A673 (cell line): ENCODE measurements at regions not wholly inside any gene's neighbourhood (a gene's known extent, or its start where the extent isn't known, plus 50 kb on each side); places are given as distances from the start of the nearest gene placed in this dataset.

Experiments used
- BruUV-seq: library from RNA; stranded (reverse); fragments of 400-500 nt; replicated peaks from 2 replicates; lab custom pipeline; 2021; lab: Mats Ljungman, UMichigan
- CTCF ChIA-PET: fragments of 300-600 bp; sonication (Branson Sonifier 250); formaldehyde crosslinking; loops from one replicate; lab custom pipeline; 2022; ENCODE audit warnings: antibody characterized with exemption; lab: Charles Lee
- POLR2A ChIA-PET: fragments of 300-600 bp; sonication (Branson Sonifier 250); formaldehyde crosslinking; loops from one replicate; lab custom pipeline; 2022; ENCODE audit warnings: antibody characterized with exemption; ENCODE audit not compliant: low non-redundant PET; lab: Charles Lee
- DNase-seq: peaks from one replicate; pipeline ENCODE4 v3.0.0-alpha.2; 2015; ENCODE audit warnings: low spot score
- H3K27ac ChIP-seq: fragments of 200-600 bp; sonication (generic); 2 replicates; pipeline ENCODE4 v1.5.1; 2016; ENCODE audit warnings: mixed run types, low read depth, mild to moderate bottlenecking, mixed read lengths, antibody characterized with exemption, low read length; ENCODE audit not compliant: poor library complexity, severe bottlenecking
- H3K27me3 ChIP-seq: fragments of 200-600 bp; sonication (generic); replicated peaks from 2 replicates; pipeline ENCODE4 v1.6.1; 2017; ENCODE audit warnings: mixed run types, low read depth, mild to moderate bottlenecking, mixed read lengths, antibody characterized with exemption, low read length; ENCODE audit not compliant: insufficient read depth, poor library complexity
- H3K36me3 ChIP-seq: fragments of 200-600 bp; sonication (generic); 2 replicates; pipeline ENCODE4 v1.6.1; 2016; ENCODE audit warnings: mixed run types, mild to moderate bottlenecking, mixed read lengths, antibody characterized with exemption, low read length; ENCODE audit not compliant: insufficient read depth, poor library complexity, severe bottlenecking
- H3K4me1 ChIP-seq: fragments of 200-600 bp; sonication (generic); 2 replicates; pipeline ENCODE4 v1.6.1; 2017; ENCODE audit warnings: mixed run types, mild to moderate bottlenecking, mixed read lengths, antibody characterized with exemption, low read length; ENCODE audit not compliant: insufficient read depth, poor library complexity, severe bottlenecking
- H3K4me3 ChIP-seq: fragments of 200-600 bp; sonication (generic); 2 replicates; pipeline ENCODE4 v1.5.1; 2016; ENCODE audit warnings: low read depth, mixed run types, mild to moderate bottlenecking, mixed read lengths, low read length; ENCODE audit not compliant: poor library complexity, severe bottlenecking
- H3K9me3 ChIP-seq: fragments of 200-600 bp; sonication (generic); 2 replicates; pipeline ENCODE4 v1.6.1; 2016; ENCODE audit warnings: mixed run types, low read depth, mild to moderate bottlenecking, mixed read lengths, antibody characterized with exemption, low read length; ENCODE audit not compliant: poor library complexity, severe bottlenecking
- CTCF ChIP-seq: fragments of 300-800, 200-600 bp; sonication (generic); conservative IDR thresholded peaks from 2 replicates; pipeline ENCODE4 v1.5.1; 2017; ENCODE audit warnings: low read depth, mild to moderate bottlenecking, antibody characterized with exemption, low read length, moderate library complexity, mixed read lengths
- EZH2 ChIP-seq: fragments of 200-600 bp; sonication (generic); IDR thresholded peaks from 2 replicates; pipeline ENCODE4 v1.6.1; 2017; ENCODE audit warnings: borderline replicate concordance, low read depth, mild to moderate bottlenecking, mixed read lengths, antibody characterized with exemption, low read length; ENCODE audit not compliant: poor library complexity, severe bottlenecking
- intact Hi-C: fragments of 100-400 bp; cut with micrococcal nuclease; formaldehyde crosslinking; loops from one replicate; pipeline ENCODE4 v1.10.0; 2022; ENCODE audit not compliant: unreplicated experiment

- TF ChIP-seq CTCF (no peak), EZH2 (no peak)
- ChIA-PET CTCF (no interaction called here), POLR2A (no interaction called here)
- no TSS peak for BruUV-seq
- no peaks in the 10 kb centered on the region for H3K9me3 ChIP-seq
- no peaks in the 10 kb centered on the region for H3K4me1 ChIP-seq
- H3K4me3 ChIP-seq = no peak overlapping the region
- H3K27ac ChIP-seq = no peak overlapping the region
- no peaks in the 10 kb centered on the region for H3K27me3 ChIP-seq
- no peak for DNase-seq
- no peaks in the 10 kb centered on the region for H3K36me3 ChIP-seq
- intact Hi-C loops = no loop called here
Observed at GRCh38 chr15:93722165-93722564, 509.2 kb upstream of the MCTP2 start.

- TF ChIP-seq CTCF = no peak
- no peak for TF ChIP-seq EZH2
- Histone ChIP-seq H3K4me1 (no peaks in the 10 kb centered on the region), H3K27ac (no peak overlapping the region), H3K36me3 (no peaks in the 10 kb centered on the region), H3K9me3 (no peaks in the 10 kb centered on the region), H3K4me3 (no peak overlapping the region), H3K27me3 (no peaks in the 10 kb centered on the region)
- BruUV-seq = no TSS peak
- CTCF ChIA-PET = no interaction called here
- POLR2A ChIA-PET = no interaction called here
- intact Hi-C loops = no loop called here
- no peak for DNase-seq
Observed at GRCh38 chr15:93720607-93721006, 510.8 kb upstream of the MCTP2 start.

- CTCF ChIA-PET = no interaction called here
- H3K27me3 ChIP-seq = no peaks in the 10 kb centered on the region
- no peak overlapping the region for H3K27ac ChIP-seq
- POLR2A ChIA-PET = no interaction called here
- TF ChIP-seq CTCF (no peak), EZH2 (no peak)
- intact Hi-C loops = no loop called here
- no peaks in the 10 kb centered on the region for H3K36me3 ChIP-seq
- no peak overlapping the region for H3K4me3 ChIP-seq
- no peaks in the 10 kb centered on the region for H3K9me3 ChIP-seq
- no peak for DNase-seq
- BruUV-seq = no TSS peak
- H3K4me1 ChIP-seq = no peaks in the 10 kb centered on the region
Observed at GRCh38 chr15:93719921-93720351, 511.4 kb upstream of the MCTP2 start.
